Liver (tissue), 8 donors: ENCODE measurements at regions not wholly inside any gene's neighbourhood (a gene's known extent, or its start where the extent isn't known, plus 50 kb on each side); places are given as distances from the start of the nearest gene placed in this dataset.

Source experiments
- DNase-seq: peaks from one replicate; pipeline ENCODE4 v3.0.0-alpha.2; 2017; ENCODE audit warnings: low spot score
- H3K27ac ChIP-seq, 2 donors: one replicate each; pipeline ENCODE4 v1.7.0; 2013; ENCODE audit warnings: inconsistent platforms in 2 of 2, low read length in 2 of 2, control low read depth in 1 of 2, low read depth in 1 of 2, mild to moderate bottlenecking in 1 of 2
- H3K27me3 ChIP-seq, 4 donors: one replicate each; pipeline versions ENCODE4 v1.6.1 to v1.7.0; 2013; ENCODE audit warnings: low read length in 3 of 4, inconsistent platforms in 1 of 4, mild to moderate bottlenecking in 1 of 4, moderate library complexity in 1 of 4; ENCODE audit not compliant: control insufficient read depth in 4 of 4, insufficient read depth in 4 of 4
- H3K36me3 ChIP-seq, 4 donors: one replicate each; pipeline versions ENCODE4 v1.6.1 to v1.7.0; 2013; ENCODE audit warnings: low read length in 3 of 4, mild to moderate bottlenecking in 3 of 4, low read depth in 1 of 4, moderate library complexity in 1 of 4; ENCODE audit not compliant: control insufficient read depth in 4 of 4, insufficient read depth in 3 of 4
- H3K4me1 ChIP-seq, 4 donors: one replicate each; pipeline versions ENCODE4 v1.6.1 to v1.7.0; 2013; ENCODE audit warnings: low read length in 3 of 4, mild to moderate bottlenecking in 3 of 4, moderate library complexity in 1 of 4; ENCODE audit not compliant: control insufficient read depth in 4 of 4, insufficient read depth in 4 of 4
- H3K4me3 ChIP-seq, 3 donors: one replicate each; pipeline versions ENCODE4 v1.6.1 to v1.7.0; 2013; ENCODE audit warnings: low read length in 3 of 3, control low read depth in 1 of 3, low read depth in 1 of 3, mild to moderate bottlenecking in 1 of 3
- H3K9ac ChIP-seq, 2 donors: one replicate each; pipeline ENCODE4 v1.7.0; 2013; ENCODE audit warnings: low read length in 2 of 2, mild to moderate bottlenecking in 2 of 2, moderate library complexity in 2 of 2, control low read depth in 1 of 2, low read depth in 1 of 2
- H3K9me3 ChIP-seq, 4 donors: one replicate each; pipeline versions ENCODE4 v1.6.1 to v1.7.0; 2013; ENCODE audit warnings: low read length in 3 of 4; ENCODE audit not compliant: control insufficient read depth in 4 of 4
- EGR1 ChIP-seq, 2 donors: IDR thresholded peaks; 2 replicates each; pipeline ENCODE4 v1.6.1; 2016 to 2018; ENCODE audit warnings: antibody characterized with exemption in 2 of 2, low read depth in 2 of 2
- FOXA1 ChIP-seq: IDR thresholded peaks from 2 replicates; pipeline ENCODE4 v1.6.1; 2016; ENCODE audit warnings: antibody characterized with exemption
- FOXA2 ChIP-seq: IDR thresholded peaks from 2 replicates; pipeline ENCODE4 v1.6.1; 2016; ENCODE audit warnings: antibody characterized with exemption
- GABPA ChIP-seq, 2 donors: IDR thresholded peaks in 1 of 2; conservative IDR thresholded peaks in 1 of 2; 2 replicates each; pipeline ENCODE4 v1.6.1; 2016; ENCODE audit warnings: antibody characterized with exemption in 2 of 2, mild to moderate bottlenecking in 1 of 2, moderate library complexity in 1 of 2
- HNF4A ChIP-seq, 2 donors: conservative IDR thresholded peaks; 2 replicates each; pipeline ENCODE4 v1.6.1; 2016; ENCODE audit warnings: antibody characterized with exemption in 2 of 2, mild to moderate bottlenecking in 2 of 2
- HNF4G ChIP-seq: IDR thresholded peaks from 2 replicates; pipeline ENCODE4 v1.6.1; 2016; ENCODE audit warnings: antibody characterized with exemption
- JUND ChIP-seq, 2 donors: IDR thresholded peaks; 2 replicates each; pipeline ENCODE4 v1.6.1; 2016; ENCODE audit warnings: antibody characterized with exemption in 2 of 2
- NR2F2 ChIP-seq: IDR thresholded peaks from 2 replicates; pipeline ENCODE4 v1.6.1; 2016; ENCODE audit warnings: antibody characterized with exemption
- RAD21 ChIP-seq, 2 donors: IDR thresholded peaks; 2 replicates each; pipeline ENCODE4 v1.6.1; 2016; ENCODE audit warnings: antibody characterized with exemption in 2 of 2, mild to moderate bottlenecking in 2 of 2
- RXRA ChIP-seq, 2 donors: IDR thresholded peaks; 2 replicates each; pipeline ENCODE4 v1.6.1; 2017 to 2018; ENCODE audit warnings: antibody characterized with exemption in 2 of 2, mild to moderate bottlenecking in 1 of 2
- SP1 ChIP-seq: IDR thresholded peaks from 2 replicates; pipeline ENCODE4 v1.6.1; 2018; ENCODE audit warnings: antibody characterized with exemption, mild to moderate bottlenecking
- TAF1 ChIP-seq: conservative IDR thresholded peaks from 2 replicates; pipeline ENCODE4 v1.6.1; 2016; ENCODE audit warnings: antibody characterized with exemption, mild to moderate bottlenecking
- YY1 ChIP-seq: IDR thresholded peaks from 2 replicates; pipeline ENCODE4 v1.6.1; 2016; ENCODE audit warnings: antibody characterized with exemption, mild to moderate bottlenecking
- WGBS: extraction: QIAGEN DNeasy Blood & Tissue Kit; methylation state at CpG from one replicate; pipeline ENCODE4 v1.1.7; 2013; 5-methylcytosine and 5-hydroxymethylcytosine counted together
- TF ChIP-seq, protein P1 (sequence below): IDR thresholded peaks from 2 replicates; pipeline ENCODE4 v1.6.1; 2016; ENCODE audit warnings: antibody characterized with exemption
- TF ChIP-seq, protein P2 (sequence below): IDR thresholded peaks from 2 replicates; pipeline ENCODE4 v1.6.1; 2016; ENCODE audit warnings: antibody characterized with exemption, mild to moderate bottlenecking
- TF ChIP-seq, protein P3 (sequence below): fragments of 150-350 bp; IDR thresholded peaks from 2 replicates; pipeline ENCODE4 v1.5.1; 2017; ENCODE audit warnings: improper control_type of control experiment, low read depth, low read length; ENCODE audit not compliant: missing input control
- TF ChIP-seq, protein P4 (sequence below): IDR thresholded peaks from 2 replicates; pipeline ENCODE4 v1.6.1; 2016; ENCODE audit warnings: antibody characterized with exemption
- TF ChIP-seq, protein P5 (sequence below): IDR thresholded peaks from 2 replicates; pipeline ENCODE4 v1.6.1; 2016; ENCODE audit warnings: antibody characterized with exemption
- donor health status: healthy.
- donor health status: healthy.
- donor health status: healthy.
- donor health status: healthy.
- donor health status: healthy.

DNA sequence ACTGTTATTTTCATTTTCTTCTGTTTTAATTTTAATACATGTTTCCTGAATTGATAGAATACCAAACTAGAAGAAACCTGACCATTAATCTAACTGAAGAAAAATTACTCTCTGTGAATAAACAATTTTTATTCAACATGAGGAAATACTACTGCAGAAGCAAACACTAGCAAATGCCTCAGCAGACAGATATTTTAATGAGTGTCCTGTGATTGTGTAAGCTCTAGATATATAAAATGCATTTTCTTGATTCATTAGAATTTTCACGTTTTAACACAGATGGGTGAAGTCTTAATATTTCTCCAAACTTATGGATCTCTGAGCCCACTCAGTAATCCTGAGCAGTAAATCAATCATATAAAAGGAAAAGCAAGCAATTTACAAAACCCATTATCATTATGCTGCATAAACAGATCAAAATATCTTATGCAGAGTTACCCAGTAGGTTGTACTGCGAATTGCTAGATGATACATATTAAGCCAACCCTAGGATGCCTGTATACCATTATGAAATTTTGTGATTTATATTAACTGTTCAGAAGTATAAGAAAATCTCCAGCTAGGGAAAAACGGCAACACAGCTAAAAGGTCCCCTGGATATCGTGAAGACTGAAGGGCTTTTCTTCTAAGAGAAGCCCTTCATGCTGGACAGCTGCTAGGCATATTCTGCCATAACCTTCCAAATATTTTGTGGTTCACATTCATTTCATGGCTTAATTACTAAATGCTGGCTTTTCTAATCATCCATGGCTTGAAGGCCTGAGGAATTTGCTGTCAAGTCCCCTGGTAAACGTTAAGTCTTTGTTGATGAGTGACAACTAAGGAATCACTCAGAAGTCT lies 157.7 kb upstream of the TGFBR2 start:
- Histone ChIP-seq H3K4me3 (no peak overlapping the region), H3K9ac (no peak overlapping the region), H3K9me3 (no peaks in the 10 kb centered on the region), H3K27ac (no peak overlapping the region), H3K27me3 (no peaks in the 10 kb centered on the region), H3K36me3 (no peaks in the 10 kb centered on the region), H3K4me1 (no peaks in the 10 kb centered on the region)
- TF ChIP-seq FOXA1 (no peak), GABPA (IDR thresholded peaks at IDR 0.05 in 1 of 2, conservative IDR thresholded peaks at IDR 0.05 in 1 of 2) (no peak), SP1 (no peak), YY1 (no peak), RAD21 (IDR thresholded peaks at IDR 0.05) (no peak), HNF4G (no peak), EGR1 (IDR thresholded peaks at IDR 0.05; ENCODE audit: low read depth in 2 of 2) (no peak), NR2F2 (no peak), TAF1 (no peak), FOXA2 (no peak), RXRA (IDR thresholded peaks at IDR 0.05) (no peak), HNF4A (conservative IDR thresholded peaks at IDR 0.05) (no peak), JUND (IDR thresholded peaks at IDR 0.05) (no peak)
- TF ChIP-seq, protein P1, sequence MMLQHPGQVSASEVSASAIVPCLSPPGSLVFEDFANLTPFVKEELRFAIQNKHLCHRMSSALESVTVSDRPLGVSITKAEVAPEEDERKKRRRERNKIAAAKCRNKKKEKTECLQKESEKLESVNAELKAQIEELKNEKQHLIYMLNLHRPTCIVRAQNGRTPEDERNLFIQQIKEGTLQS: no peak
- TF ChIP-seq, protein P2, sequence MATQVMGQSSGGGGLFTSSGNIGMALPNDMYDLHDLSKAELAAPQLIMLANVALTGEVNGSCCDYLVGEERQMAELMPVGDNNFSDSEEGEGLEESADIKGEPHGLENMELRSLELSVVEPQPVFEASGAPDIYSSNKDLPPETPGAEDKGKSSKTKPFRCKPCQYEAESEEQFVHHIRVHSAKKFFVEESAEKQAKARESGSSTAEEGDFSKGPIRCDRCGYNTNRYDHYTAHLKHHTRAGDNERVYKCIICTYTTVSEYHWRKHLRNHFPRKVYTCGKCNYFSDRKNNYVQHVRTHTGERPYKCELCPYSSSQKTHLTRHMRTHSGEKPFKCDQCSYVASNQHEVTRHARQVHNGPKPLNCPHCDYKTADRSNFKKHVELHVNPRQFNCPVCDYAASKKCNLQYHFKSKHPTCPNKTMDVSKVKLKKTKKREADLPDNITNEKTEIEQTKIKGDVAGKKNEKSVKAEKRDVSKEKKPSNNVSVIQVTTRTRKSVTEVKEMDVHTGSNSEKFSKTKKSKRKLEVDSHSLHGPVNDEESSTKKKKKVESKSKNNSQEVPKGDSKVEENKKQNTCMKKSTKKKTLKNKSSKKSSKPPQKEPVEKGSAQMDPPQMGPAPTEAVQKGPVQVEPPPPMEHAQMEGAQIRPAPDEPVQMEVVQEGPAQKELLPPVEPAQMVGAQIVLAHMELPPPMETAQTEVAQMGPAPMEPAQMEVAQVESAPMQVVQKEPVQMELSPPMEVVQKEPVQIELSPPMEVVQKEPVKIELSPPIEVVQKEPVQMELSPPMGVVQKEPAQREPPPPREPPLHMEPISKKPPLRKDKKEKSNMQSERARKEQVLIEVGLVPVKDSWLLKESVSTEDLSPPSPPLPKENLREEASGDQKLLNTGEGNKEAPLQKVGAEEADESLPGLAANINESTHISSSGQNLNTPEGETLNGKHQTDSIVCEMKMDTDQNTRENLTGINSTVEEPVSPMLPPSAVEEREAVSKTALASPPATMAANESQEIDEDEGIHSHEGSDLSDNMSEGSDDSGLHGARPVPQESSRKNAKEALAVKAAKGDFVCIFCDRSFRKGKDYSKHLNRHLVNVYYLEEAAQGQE: no peak
- TF ChIP-seq, protein P3, sequence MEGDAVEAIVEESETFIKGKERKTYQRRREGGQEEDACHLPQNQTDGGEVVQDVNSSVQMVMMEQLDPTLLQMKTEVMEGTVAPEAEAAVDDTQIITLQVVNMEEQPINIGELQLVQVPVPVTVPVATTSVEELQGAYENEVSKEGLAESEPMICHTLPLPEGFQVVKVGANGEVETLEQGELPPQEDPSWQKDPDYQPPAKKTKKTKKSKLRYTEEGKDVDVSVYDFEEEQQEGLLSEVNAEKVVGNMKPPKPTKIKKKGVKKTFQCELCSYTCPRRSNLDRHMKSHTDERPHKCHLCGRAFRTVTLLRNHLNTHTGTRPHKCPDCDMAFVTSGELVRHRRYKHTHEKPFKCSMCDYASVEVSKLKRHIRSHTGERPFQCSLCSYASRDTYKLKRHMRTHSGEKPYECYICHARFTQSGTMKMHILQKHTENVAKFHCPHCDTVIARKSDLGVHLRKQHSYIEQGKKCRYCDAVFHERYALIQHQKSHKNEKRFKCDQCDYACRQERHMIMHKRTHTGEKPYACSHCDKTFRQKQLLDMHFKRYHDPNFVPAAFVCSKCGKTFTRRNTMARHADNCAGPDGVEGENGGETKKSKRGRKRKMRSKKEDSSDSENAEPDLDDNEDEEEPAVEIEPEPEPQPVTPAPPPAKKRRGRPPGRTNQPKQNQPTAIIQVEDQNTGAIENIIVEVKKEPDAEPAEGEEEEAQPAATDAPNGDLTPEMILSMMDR: no peak
- TF ChIP-seq, protein P4, sequence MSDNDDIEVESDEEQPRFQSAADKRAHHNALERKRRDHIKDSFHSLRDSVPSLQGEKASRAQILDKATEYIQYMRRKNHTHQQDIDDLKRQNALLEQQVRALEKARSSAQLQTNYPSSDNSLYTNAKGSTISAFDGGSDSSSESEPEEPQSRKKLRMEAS: no peak
- TF ChIP-seq, protein P5, sequence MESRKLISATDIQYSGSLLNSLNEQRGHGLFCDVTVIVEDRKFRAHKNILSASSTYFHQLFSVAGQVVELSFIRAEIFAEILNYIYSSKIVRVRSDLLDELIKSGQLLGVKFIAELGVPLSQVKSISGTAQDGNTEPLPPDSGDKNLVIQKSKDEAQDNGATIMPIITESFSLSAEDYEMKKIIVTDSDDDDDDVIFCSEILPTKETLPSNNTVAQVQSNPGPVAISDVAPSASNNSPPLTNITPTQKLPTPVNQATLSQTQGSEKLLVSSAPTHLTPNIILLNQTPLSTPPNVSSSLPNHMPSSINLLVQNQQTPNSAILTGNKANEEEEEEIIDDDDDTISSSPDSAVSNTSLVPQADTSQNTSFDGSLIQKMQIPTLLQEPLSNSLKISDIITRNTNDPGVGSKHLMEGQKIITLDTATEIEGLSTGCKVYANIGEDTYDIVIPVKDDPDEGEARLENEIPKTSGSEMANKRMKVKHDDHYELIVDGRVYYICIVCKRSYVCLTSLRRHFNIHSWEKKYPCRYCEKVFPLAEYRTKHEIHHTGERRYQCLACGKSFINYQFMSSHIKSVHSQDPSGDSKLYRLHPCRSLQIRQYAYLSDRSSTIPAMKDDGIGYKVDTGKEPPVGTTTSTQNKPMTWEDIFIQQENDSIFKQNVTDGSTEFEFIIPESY: no peak
- WGBS: 91% methylated on average over 5 of the region's 5 CpGs
- no peak for DNase-seq
